CD4-positive, alpha-beta T cell treated with Interleukin-4 for 4 hours (primary cell): ENCODE measurements at regions not wholly inside any gene's neighbourhood (a gene's known extent, or its start where the extent isn't known, plus 50 kb on each side); places are given as distances from the start of the nearest gene placed in this dataset.

Experiments used
- DNase-seq: peaks from one replicate; pipeline ENCODE4 v3.0.0-alpha.2; 2020

DNA sequence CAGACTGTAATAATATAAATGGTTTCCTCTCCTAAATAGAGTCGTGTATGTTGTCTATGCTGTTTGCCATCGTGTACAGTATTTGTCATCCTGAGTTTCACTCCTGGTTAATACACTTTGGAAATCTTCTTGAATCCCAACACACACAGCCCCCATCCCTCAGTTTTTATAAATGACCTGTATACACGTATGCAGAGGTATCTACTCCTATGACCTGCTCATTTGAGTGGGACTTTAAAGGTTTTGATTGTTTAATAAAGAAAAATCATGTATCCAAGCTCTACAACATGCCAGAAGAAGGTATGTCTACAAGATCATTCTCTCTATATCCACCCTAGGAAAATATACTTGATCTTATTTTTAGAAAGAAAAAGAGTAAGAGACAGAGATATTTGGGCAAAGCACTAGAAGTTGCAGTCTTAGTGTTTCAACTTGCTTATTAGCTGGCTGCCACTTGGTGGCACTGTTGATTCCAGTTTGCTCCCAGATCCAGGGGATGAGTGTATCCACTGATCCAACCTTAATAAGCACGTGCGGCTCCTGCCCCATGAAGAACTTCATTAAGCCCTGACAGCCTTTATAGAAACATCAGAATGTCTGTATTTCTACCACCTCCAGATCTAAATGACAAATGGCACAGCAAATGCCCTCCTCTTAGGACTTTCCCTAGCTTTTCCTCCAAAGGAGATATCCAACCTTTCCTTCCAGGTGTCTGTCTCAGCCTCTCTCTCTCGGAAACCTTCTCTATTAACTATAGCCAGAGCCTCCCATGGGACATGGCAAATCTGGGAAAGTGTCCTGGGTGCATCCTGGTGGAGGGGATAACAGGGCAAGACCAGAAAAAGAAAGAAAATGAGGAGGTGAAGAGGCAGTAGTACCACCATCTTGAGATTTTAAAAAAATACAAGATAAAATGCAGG, 181.6 kb upstream of the NEBL start:
- DNase-seq: no peak

DNA sequence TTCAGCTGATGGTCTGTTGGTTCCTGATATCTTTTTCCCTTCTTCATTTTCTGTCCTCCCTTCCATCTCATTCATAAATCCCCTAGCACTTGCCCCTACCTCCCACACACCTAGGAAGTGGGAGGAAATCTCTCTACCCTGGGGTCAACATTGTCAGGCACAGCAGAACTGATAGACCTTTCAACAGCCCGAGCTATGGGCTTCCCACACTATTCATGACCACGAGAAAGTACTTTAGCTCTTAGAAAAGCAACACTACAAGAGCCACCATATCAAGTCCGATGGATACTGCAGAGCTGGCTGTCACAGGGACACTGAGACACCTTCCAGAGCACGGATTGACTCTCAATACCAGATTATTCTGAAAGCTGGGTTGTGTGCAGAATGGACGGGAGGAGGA, 180.6 kb upstream of the NEBL start:
- DNase-seq: no peak

DNA sequence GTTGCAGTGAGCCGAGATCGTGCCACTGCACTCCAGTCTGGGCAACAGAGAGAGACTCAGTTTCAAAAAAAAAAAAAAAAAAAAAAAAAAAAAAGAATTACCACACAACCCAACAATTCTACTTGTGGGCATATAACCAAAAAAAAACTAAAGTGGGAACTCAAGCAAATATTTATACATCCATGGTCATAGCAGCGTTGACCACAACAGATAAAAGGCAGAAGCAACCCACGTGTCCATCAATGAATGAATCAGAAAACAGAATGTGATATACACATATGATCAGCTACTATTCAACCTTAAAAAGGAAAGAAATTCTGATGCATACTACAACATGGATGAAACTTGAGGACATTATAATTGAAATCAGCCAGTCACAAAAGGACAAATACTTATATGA, 179.3 kb upstream of the NEBL start:
- no peak for DNase-seq

- no peak for DNase-seq
Observed at GRCh38 chr10:21075880-21076279, 178.8 kb upstream of the NEBL start.

DNA sequence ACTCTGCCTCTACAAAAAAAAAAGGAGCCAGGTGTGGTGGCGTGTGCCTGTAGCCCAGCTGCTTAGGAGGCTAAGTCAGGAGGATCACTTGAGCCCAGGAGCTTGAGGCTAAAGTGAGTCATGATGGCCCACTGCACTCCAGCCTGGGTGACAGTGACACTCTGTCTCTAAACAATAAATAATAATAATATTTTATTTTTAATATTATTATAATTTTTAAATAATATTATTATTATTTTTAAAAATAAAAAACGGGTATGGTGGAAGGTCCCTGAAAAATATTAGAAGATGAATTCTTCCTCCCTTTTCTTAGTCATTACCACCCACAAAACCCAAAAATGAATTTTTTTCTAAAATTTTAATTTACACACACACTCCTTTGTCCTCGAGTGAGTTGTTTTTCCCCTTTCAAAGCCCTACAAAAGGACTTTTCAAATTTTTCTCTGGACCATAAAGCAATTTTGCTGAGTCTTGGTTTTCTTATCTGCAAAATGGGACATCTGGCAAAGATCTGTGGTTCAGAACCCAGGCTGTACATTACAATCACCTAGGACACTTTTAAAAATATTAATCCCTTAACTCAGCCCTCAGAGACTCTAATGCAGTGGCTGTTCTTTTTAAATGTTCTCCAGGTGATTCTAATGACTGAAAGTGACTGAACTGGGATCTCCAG, 174.0 kb upstream of the NEBL start:
- DNase-seq: no peak

DNA sequence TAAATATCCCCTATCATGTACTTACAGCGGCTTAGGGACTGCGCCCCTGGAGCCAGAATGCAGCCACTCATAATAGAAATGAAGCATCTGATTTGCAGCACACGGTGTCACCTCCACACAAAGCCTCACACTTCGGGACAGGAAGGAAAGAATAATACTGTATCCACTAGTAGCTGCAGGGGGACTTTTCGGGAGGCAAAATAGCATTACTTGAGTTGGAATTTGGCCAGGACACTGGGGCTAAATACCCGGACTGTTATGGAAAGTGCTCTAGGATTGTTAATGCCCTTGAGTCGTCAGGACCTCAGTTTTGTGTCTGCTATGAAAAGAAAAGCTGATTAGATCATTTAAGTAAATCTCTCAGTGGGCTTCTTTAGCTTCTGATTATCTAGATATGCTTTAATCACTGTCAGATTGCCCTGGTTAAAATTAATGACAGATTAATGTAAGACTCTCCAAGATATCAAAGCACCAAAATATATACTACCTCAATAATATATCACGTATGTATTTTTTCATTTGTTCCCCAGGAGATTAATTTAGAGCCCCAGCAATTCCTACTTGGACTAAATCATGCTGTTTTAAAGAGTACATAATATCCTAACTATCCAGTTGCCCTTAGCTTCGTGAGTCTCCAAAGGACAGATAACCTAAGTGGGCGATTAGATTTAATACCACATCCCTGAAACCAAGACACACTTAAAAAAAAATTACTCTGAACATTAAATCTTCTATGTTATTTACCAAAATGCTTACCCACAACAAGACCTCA, 173.0 kb upstream of the NEBL start:
- DNase-seq: no peak

GRCh38 chr10:21069278-21069677, 172.2 kb upstream of the NEBL start:
- no peak for DNase-seq

- DNase-seq: no peak
Observed at GRCh38 chr10:21068026-21068656, 171.0 kb upstream of the NEBL start.

GRCh38 chr10:21065621-21066248, 168.6 kb upstream of the NEBL start:
- DNase-seq: no peak

DNA sequence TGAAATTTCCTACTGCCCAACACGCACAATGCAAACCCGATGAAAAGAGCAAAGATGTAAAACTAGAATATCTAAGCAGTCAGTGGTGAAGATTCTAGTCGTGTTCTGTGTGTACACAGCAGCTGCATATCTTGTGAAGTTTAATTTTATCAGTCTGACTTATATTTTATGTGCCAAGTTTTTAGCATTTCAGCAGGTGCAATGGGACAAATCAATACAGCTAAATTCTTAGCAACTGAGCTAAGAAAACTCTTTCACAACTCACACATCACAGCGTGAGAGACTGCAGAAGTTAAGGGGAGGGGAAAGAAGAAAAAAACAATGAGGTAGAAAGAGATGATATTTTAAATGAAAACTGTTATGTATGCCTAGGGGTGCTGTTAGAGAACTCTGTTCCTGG, 164.9 kb upstream of the NEBL start:
- no peak for DNase-seq

DNA sequence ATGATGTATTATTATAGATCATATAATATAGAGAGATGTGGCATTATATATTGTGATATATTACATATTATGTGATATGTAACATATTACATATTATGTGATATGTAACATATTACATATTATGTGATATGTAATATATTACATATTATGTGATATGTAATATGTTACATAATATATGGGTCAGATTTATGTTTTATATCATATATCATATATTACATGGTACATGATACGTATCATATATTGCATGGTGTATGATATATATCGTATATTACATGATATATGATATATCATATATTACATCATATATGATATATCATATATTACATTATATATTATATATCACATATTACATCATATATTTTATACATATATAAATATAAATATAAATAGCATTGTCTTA, 164.1 kb upstream of the NEBL start:
- DNase-seq: no peak

DNA sequence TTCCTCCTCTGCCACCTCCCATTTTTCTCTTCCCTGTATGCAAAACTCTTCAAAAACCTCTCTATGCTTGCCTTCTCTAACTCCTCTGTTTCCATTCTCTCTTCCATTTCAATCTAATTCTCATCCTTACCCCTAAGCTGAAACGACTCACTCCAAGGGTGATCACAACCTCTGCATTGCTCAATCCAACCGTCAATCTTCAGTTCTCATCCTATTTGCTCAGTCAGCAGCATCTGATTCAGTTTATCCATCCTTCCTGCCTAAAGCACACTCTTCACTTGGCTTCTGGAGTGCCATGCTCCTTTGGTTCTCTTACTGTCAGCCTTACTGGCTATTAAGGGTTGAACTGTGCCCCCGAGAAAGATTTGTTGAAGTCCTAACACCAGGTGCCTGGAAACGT, 163.5 kb upstream of the NEBL start:
- no peak for DNase-seq

DNA sequence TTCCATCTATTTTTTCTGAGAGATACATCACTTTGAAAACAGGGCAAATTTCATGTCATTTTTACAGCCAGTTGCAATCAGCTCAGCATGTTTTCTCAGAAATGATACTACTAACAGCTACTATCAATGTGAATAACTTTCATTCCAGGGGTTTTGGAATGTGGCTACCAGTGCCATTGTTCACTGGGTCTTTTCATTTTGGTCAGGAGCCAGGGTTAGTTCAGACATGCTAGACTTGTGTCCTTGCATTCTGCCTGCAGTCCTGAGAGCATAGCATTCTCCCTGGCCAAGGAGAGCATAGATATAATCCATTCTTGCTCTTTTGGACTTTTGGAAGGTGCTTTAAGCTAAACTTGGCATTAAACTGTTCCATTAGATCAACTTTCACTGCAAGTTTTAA, 160.9 kb upstream of the NEBL start:
- DNase-seq: no peak

- DNase-seq: no peak
Observed at GRCh38 chr10:21057436-21057835, 160.3 kb upstream of the NEBL start.

GRCh38 chr10:21056461-21056860, 159.3 kb upstream of the NEBL start:
- DNase-seq: no peak

DNA sequence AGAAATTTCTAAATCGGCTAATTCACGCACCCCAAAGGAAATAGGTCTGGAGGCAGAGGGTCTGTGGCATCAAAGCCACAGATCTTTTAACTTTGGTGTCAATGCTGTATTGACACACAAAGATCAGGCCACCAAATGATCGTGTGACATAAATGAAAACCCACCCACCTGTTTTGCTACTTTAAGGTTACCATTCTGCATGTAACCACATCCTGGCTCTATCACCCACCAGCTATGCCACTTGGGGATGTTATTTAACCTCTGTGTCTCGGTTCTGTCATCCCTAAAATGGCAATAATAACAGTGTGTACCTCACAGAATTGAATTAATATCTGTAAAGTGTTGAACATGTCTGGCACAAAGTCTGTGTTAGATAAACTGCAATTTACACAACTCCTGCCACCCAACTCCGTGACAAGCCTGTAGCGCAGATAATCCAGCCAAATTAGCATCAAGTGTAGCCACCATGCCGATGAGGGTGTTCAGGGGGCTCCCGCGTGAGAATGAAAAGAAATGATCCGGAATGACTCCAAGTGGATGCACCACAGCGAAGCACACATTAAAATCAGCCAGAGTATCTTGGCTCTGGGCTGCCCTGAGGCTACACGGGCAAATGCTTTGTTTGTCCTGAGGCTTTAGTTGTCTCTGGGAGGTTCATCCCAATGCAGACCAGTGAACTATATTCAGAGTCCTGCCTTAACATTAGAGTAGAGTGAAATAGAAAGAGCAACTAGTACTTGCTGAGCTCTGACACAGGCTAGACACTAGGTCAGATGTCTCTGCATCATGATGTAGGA, 158.4 kb upstream of the NEBL start:
- peak; percentile 1 for DNase-seq

DNA sequence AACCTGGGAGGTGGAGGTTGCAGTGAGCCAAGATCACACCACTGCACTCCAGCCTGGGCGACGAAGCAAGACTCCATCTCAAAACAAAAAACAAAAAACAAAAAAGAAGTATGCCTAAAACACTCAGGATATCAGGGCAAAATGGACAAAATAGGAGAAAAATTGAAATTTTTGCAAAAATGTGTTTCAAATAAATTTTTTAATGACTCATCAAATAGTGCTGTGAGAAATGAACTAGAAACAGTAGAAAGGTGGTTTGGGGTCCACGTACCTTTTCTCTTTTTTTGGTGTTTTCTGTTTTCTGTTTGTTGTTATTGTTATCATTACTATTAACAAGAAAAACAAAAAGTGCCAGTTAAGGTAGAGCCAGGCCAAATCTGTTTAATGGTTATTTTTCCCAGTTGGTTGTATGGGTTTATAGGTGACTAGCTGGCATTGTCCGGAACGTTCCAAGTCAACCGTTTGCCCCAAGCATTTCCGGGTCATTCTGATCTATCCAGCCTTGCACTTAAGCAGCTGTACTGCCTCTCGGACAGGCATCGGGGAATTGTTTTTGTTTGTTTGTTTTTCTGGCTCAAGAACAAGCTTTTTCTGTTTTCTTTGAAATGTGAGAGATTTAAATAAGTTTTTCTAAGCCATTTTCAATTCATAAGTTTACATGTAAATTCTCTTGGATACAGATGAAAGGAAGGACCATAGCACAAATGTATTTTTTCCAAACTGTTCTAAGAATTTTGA, 157.0 kb upstream of the NEBL start:
- DNase-seq: no peak

DNA sequence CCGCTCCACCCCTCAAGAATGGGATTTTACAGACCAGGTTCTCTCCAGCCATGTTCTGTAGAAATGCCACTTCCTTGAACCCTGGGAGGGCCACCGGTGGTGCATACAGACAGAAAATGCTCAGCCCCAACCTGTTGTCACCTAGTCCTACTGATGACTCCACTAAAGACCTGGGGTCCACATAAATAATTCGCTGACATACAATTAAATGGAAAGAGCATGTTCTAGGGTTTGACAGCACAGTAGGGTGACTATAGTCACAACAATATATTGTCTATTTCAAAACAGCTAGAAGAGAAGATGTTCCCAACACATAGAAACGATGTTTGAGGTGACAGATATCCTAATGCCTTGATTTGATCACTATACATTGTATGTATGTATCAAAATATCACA, 155.6 kb upstream of the NEBL start:
- DNase-seq: no peak

DNA sequence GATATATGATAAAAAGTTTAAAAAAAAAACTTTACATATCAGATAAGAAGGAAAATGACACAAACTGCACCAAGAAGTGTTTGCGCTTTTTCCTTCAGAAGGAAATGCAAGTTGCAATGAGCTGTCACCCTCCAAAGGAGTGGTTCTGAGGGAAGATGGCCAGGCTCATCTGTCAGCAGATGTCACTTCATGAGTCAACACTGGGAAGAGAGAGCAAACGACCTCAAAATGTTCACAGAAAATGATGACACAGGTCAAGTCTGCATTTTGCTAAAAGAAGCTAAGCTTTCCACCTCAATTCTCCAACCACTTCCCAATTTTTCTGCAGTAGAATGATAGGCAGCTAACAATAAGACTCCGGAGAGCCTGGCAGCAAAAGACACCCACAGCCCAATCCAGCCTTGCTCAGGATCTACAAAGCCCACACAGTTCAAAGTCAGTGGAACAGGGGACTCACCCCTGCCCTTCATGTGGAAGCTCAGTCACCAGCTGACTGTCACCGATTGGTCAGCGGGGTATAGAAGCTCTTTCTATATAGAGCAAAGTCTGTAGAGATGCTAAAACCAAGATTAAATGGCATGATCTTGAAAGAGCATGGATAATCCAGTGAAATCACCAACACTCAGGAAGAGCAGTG, 155.1 kb upstream of the NEBL start:
- no peak for DNase-seq

GRCh38 chr10:21049482-21049881, 152.4 kb upstream of the NEBL start:
- no peak for DNase-seq

DNA sequence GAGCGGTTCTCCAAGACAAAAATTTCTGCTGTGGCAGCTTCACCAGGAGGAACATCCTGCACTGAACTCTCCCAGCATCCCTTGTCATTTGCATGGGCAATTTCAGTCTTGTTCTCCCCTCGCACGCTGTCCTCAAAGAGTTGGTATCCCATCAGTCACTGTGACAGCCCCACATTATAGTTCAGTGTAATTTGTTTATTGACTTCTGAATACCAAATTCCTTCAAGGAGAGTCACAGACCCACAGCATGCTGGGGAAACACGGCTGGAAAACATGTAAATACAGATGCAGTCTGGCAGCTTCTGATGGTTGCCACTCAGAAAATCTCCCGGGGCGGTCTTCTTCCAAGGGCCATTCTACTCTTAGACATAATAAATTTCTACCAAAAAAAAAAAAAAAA, 151.0 kb upstream of the NEBL start:
- no peak for DNase-seq
